IMR-90 (cell line): ENCODE measurements at regions not wholly inside any gene's neighbourhood (a gene's known extent, or its start where the extent isn't known, plus 50 kb on each side); places are given as distances from the start of the nearest gene placed in this dataset.

Experiments used
- ATAC-seq: fragments of 200-7000 bp; cut with Tn5 transposase; 2 replicates; pipeline ENCODE4 v1.9.1; 2020; ENCODE audit warnings: low read depth, mild to moderate bottlenecking, moderate library complexity
- BruUV-seq: library from RNA; stranded (reverse); fragments of 400-500 nt; replicated peaks from 2 replicates; lab custom pipeline; 2021; lab: Mats Ljungman, UMichigan
- CTCF ChIA-PET: fragments of 300-600 bp; formaldehyde crosslinking; extraction: SDS; loops from one replicate; lab custom pipeline; 2021; ENCODE audit warnings: antibody characterized with exemption; lab: Yijun Ruan, JAX
- POLR2A ChIA-PET: fragments of 300-600 bp; sonication (Branson Sonifier 250); formaldehyde crosslinking; loops from one replicate; lab custom pipeline; 2022; ENCODE audit warnings: antibody characterized with exemption; ENCODE audit not compliant: unreplicated experiment; lab: Charles Lee
- DNase-seq: peaks from one replicate; pipeline ENCODE4 v3.0.0; 2013
- H2AFZ ChIP-seq: replicated peaks from 2 replicates; pipeline ENCODE3; 2013; ENCODE audit warnings: low read length, mild to moderate bottlenecking; ENCODE audit not compliant: poor library complexity
- H2AK5ac ChIP-seq: 2 replicates; pipeline ENCODE4 v1.6.1; 2013; ENCODE audit warnings: low read depth, low read length, inconsistent platforms
- H2AK9ac ChIP-seq: replicated peaks from 2 replicates; pipeline ENCODE3; 2013; ENCODE audit warnings: mild to moderate bottlenecking, low read depth, low read length, moderate library complexity; ENCODE audit not compliant: poor library complexity
- H2BK120ac ChIP-seq: 2 replicates; pipeline ENCODE4 v1.6.1; 2013; ENCODE audit warnings: low read depth, low read length, inconsistent platforms
- H2BK15ac ChIP-seq: 3 replicates; pipeline ENCODE4 v1.6.1; 2013; ENCODE audit warnings: low read depth, low read length, inconsistent platforms
- H2BK20ac ChIP-seq: 2 replicates; pipeline ENCODE4 v1.6.1; 2013; ENCODE audit warnings: low read depth, mild to moderate bottlenecking, inconsistent platforms, low read length, moderate library complexity
- H2BK5ac ChIP-seq: 2 replicates; pipeline ENCODE4 v1.6.1; 2013; ENCODE audit warnings: mild to moderate bottlenecking, low read depth, low read length, inconsistent platforms; ENCODE audit not compliant: poor library complexity, severe bottlenecking
- H3K14ac ChIP-seq: replicated peaks from 2 replicates; pipeline ENCODE4 v1.6.1; 2013; ENCODE audit warnings: low read depth, low read length, inconsistent platforms
- H3K18ac ChIP-seq: 2 replicates; pipeline ENCODE4 v1.6.1; 2013; ENCODE audit warnings: low read depth, low read length, control low read depth
- H3K23ac ChIP-seq: 2 replicates; pipeline ENCODE4 v1.6.1; 2013; ENCODE audit warnings: low read depth, low read length, inconsistent platforms
- H3K27ac ChIP-seq: 2 replicates; pipeline ENCODE4 v1.5.1; 2013; ENCODE audit warnings: mild to moderate bottlenecking, control low read depth, low read length; ENCODE audit not compliant: insufficient read depth
- H3K27me3 ChIP-seq: 2 replicates; pipeline ENCODE4 v1.6.1; 2013; ENCODE audit warnings: low read length; ENCODE audit not compliant: control insufficient read depth, insufficient read depth
- H3K36me3 ChIP-seq: 2 replicates; pipeline ENCODE4 v1.6.1; 2013; ENCODE audit warnings: low read length, mixed read lengths; ENCODE audit not compliant: control insufficient read depth, insufficient read depth
- H3K4ac ChIP-seq: 2 replicates; pipeline ENCODE4 v1.6.1; 2013; ENCODE audit warnings: low read depth, low read length, inconsistent platforms
- H3K4me1 ChIP-seq: 2 replicates; pipeline ENCODE4 v1.6.1; 2013; ENCODE audit warnings: low read length, mixed read lengths; ENCODE audit not compliant: control insufficient read depth, insufficient read depth
- H3K4me2 ChIP-seq: 2 replicates; pipeline ENCODE4 v1.6.1; 2013; ENCODE audit warnings: low read depth, mild to moderate bottlenecking, control low read depth, low read length, moderate library complexity
- H3K4me3 ChIP-seq: 2 replicates; pipeline ENCODE4 v1.5.1; 2013; ENCODE audit warnings: low read depth, mild to moderate bottlenecking, control low read depth, low read length, moderate library complexity; ENCODE audit not compliant: insufficient read depth
- H3K56ac ChIP-seq: 2 replicates; pipeline ENCODE4 v1.6.1; 2013; ENCODE audit warnings: low read length, inconsistent platforms; ENCODE audit not compliant: insufficient read depth; ENCODE audit errors: extremely low read depth
- H3K79me1 ChIP-seq, 2 experiments: 2 replicates each; pipeline ENCODE4 v1.6.1; 2013; ENCODE audit warnings: low read length in 2 of 2, inconsistent platforms in 1 of 2, low read depth in 1 of 2
- H3K9ac ChIP-seq: 2 replicates; pipeline ENCODE4 v1.6.1; 2013; ENCODE audit warnings: low read depth, low read length, control low read depth
- H3K9me1 ChIP-seq: 2 replicates; pipeline ENCODE4 v1.6.1; 2013; ENCODE audit warnings: low read length, inconsistent platforms; ENCODE audit not compliant: insufficient read depth
- H3K9me3 ChIP-seq: 2 replicates; pipeline ENCODE4 v1.6.1; 2013; ENCODE audit warnings: low read length; ENCODE audit not compliant: control insufficient read depth, insufficient read depth
- H4K20me1 ChIP-seq: 2 replicates; pipeline ENCODE4 v1.6.1; 2013; ENCODE audit warnings: low read length, inconsistent platforms; ENCODE audit not compliant: insufficient read depth
- H4K5ac ChIP-seq: 2 replicates; pipeline ENCODE4 v1.6.1; 2013; ENCODE audit warnings: mild to moderate bottlenecking, low read depth, low read length, control low read depth
- H4K8ac ChIP-seq, 2 experiments: 2 replicates each; pipeline ENCODE4 v1.6.1; 2013; ENCODE audit warnings: low read depth in 2 of 2, low read length in 2 of 2, control low read depth in 1 of 2, inconsistent platforms in 1 of 2
- H4K91ac ChIP-seq: 2 replicates; pipeline ENCODE4 v1.6.1; 2013; ENCODE audit warnings: low read depth, low read length, inconsistent platforms; ENCODE audit not compliant: insufficient read depth
- BHLHE40 ChIP-seq: fragments of 150-350 bp; IDR thresholded peaks from 2 replicates; pipeline ENCODE4 v1.6.1; 2016; ENCODE audit warnings: mild to moderate bottlenecking, low read depth, low read length
- CEBPB ChIP-seq: IDR thresholded peaks from 2 replicates; pipeline ENCODE4 v1.6.1; 2012; ENCODE audit warnings: low read depth, low read length, improper control_type of control experiment
- MAFK ChIP-seq: IDR thresholded peaks from 2 replicates; pipeline ENCODE4 v1.6.1; 2012; ENCODE audit warnings: low read depth, low read length, improper control_type of control experiment
- MAZ ChIP-seq: IDR thresholded peaks from 2 replicates; pipeline ENCODE4 v1.6.1; 2012; ENCODE audit warnings: low read depth, mild to moderate bottlenecking, low read length, improper control_type of control experiment, moderate library complexity, borderline replicate concordance
- MXI1 ChIP-seq: IDR thresholded peaks from 2 replicates; pipeline ENCODE4 v1.6.1; 2012; ENCODE audit warnings: low read depth, mild to moderate bottlenecking, low read length, moderate library complexity, borderline replicate concordance
- NFE2L2 ChIP-seq: fragments of 150-350 bp; IDR thresholded peaks from 2 replicates; pipeline ENCODE4 v1.6.1; 2016; ENCODE audit warnings: low read depth, mild to moderate bottlenecking, low read length
- POLR2A ChIP-seq: IDR thresholded peaks from 2 replicates; pipeline ENCODE4 v1.6.1; 2012; ENCODE audit warnings: mild to moderate bottlenecking, low read depth, low read length
- RAD21 ChIP-seq: IDR thresholded peaks from 2 replicates; pipeline ENCODE4 v1.6.1; 2012; ENCODE audit warnings: low read length, improper control_type of control experiment
- RCOR1 ChIP-seq: IDR thresholded peaks from 2 replicates; pipeline ENCODE4 v1.6.1; 2012; ENCODE audit warnings: mild to moderate bottlenecking, low read length, improper control_type of control experiment; ENCODE audit not compliant: insufficient replicate concordance
- RFX5 ChIP-seq: IDR thresholded peaks from 2 replicates; pipeline ENCODE4 v1.8.0; 2012; ENCODE audit warnings: low read depth, mild to moderate bottlenecking, low read length, moderate library complexity
- USF2 ChIP-seq: fragments of 150-350 bp; IDR thresholded peaks from 2 replicates; pipeline ENCODE4 v1.6.1; 2017; ENCODE audit warnings: mild to moderate bottlenecking, antibody characterized with exemption, low read length, low read depth
- WGBS, 2 experiments: methylation state at CpG; one replicate each; pipeline versions ENCODE4 v1.1.5 to v1.1.7; 2013; ENCODE audit warnings: missing lambda C conversion rate in 2 of 2; ENCODE audit not compliant: insufficient read length in 1 of 2; ENCODE audit errors: extremely low coverage in 2 of 2; 5-methylcytosine and 5-hydroxymethylcytosine counted together
- dilution Hi-C: fragments of 300-500 bp; cut with HindIII; formaldehyde crosslinking; loops from one replicate; pipeline ENCODE4 v1.14.3; 2018; ENCODE audit warnings: low sequenced_read_pairs; ENCODE audit not compliant: unreplicated experiment
- in situ Hi-C: fragments of 300-500 bp; cut with MboI; formaldehyde crosslinking; loops from 3 replicates; pipeline ENCODE4 v1.14.3; 2019; ENCODE audit warnings: low sequenced_read_pairs, inconsistent platforms, mixed read lengths
- intact Hi-C: fragments of 100-400 bp; cut with micrococcal nuclease; formaldehyde crosslinking; loops from 2 replicates; pipeline ENCODE4 v1.10.0; 2022

DNA sequence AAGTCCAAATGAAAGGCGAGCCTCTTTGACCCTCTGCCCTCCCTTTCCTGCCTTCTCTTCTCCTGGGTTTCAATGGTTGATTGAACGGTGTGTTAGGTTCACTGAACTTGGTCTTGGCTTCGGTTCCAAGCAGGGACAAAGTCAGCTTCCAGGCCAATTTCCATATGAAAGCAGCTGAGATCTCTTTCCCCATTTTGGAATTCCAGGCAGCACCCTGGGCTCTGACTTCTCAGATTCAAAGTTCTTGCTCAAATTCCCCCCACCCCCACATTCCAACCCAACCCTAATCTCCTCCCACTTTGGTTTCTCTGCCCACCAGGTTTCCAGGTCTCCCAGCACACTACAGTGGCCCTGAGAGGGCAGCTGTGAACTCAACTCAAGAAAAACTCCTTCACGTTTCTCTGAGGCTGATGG is 231.0 kb downstream of the INSIG2 start:
- Histone ChIP-seq H3K4me3 (no peak overlapping the region), H3K27me3 (no peaks in the 10 kb centered on the region; the same call in 1 of the 2 replicates), H2AK9ac (no peak overlapping the region), H3K36me3 (no peaks in the 10 kb centered on the region), H4K91ac (no peak overlapping the region), H4K5ac (no peak overlapping the region), H3K79me1 (no peaks in the 10 kb centered on the region), H2BK120ac (no peak overlapping the region), H2BK5ac (no peak overlapping the region), H3K4ac (no peak overlapping the region), H3K27ac (no peak overlapping the region), H3K4me1 (no peaks in the 10 kb centered on the region), H3K9me3 (no peaks in the 10 kb centered on the region), H3K23ac (no peak overlapping the region), H3K14ac (no peak overlapping the region), H3K4me2 (no peak overlapping the region), H2BK15ac (no peak overlapping the region), H3K56ac (no peak overlapping the region), H3K9ac (no peak overlapping the region), H3K9me1 (no peaks in the 10 kb centered on the region), H4K20me1 (no peaks in the 10 kb centered on the region), H2BK20ac (no peak overlapping the region), H2AK5ac (no peak overlapping the region), H4K8ac (no peak overlapping the region), H3K18ac (no peak overlapping the region), H2AFZ (no peak overlapping the region)
- WGBS, 2 experiments: no CpG with 5 or more reads among the region's 4 CpGs
- TF ChIP-seq CEBPB (no peak), MXI1 (no peak), MAZ (no peak), BHLHE40 (no peak), RCOR1 (no peak), RAD21 (no peak), POLR2A (no peak), MAFK (no peak), RFX5 (no peak), USF2 (no peak), NFE2L2 (no peak)
- DNase-seq: no peak
- intact Hi-C loops (no loop called here), dilution Hi-C loops (no loop called here), in situ Hi-C loops (no loop called here)
- no peak for ATAC-seq
- ChIA-PET CTCF (no interaction called here), POLR2A (no interaction called here)
- no TSS peak for BruUV-seq
